ELR (cell line): ENCODE measurements at regions not wholly inside any gene's neighbourhood (a gene's known extent, or its start where the extent isn't known, plus 50 kb on each side); places are given as distances from the start of the nearest gene placed in this dataset.

Experiments
- DNase-seq: peaks from one replicate; pipeline ENCODE4 v3.0.0-alpha.2; 2015; ENCODE audit warnings: low read depth

DNA sequence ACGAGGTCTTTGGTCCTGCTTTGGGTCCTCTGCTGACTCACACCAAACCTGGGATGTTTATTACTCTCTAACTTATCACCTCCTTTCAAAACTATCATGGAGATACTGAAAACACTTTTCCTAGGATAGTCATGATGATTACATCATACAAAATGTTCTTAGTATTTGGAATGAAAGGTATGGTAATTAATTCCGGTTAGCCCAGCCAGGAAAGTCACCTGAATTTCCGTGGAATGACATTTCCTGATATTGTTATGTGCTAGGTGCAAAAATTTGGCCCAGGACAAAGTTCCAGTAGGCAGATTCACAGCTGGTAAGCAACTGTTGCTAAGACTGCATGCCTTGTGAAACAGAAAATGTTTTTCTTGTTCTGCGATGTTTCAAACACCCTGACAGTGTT is 203.4 kb downstream of the ZNF648 start:
- no peak for DNase-seq
